ENCODE measurements at regions not wholly inside any gene's neighbourhood (a gene's known extent, or its start where the extent isn't known, plus 50 kb on each side); places are given as distances from the start of the nearest gene placed in this dataset.

GRCh38 chr4:116906758-116907157, 178.6 kb downstream of the TRAM1L1 start:
- DNase-seq (ENCODE audit: low read depth, low spot score) (no peak), ATAC-seq (no peak)
- in situ Hi-C loops (cut with HindIII; ENCODE audit: low pct_unique_long_range_greater_than_20kb, low sequenced_read_pairs) (no loop called here), intact Hi-C loops (cut with micrococcal nuclease; ENCODE audit: unreplicated experiment) (no loop called here)
- Histone ChIP-seq H3K4me3 (ENCODE audit: low read depth in 2 of 2, low read length in 2 of 2) (no peak overlapping the region), H3K9me3 (ENCODE audit: control insufficient read depth, insufficient read depth, low read depth, low read length) (no peaks in the 10 kb centered on the region), H3K27me3 (ENCODE audit: control insufficient read depth, insufficient read depth, low read length) (no peaks in the 10 kb centered on the region), H3K4me1 (ENCODE audit: control insufficient read depth, insufficient read depth, low read length) (no peaks in the 10 kb centered on the region), H3K36me3 (ENCODE audit: control insufficient read depth, insufficient read depth, low read length) (no peaks in the 10 kb centered on the region), H3K27ac (ENCODE audit: low read length) (no peak overlapping the region)
- POLR2A ChIA-PET: no interaction called here
- CTCF ChIA-PET: no interaction called here
- TF ChIP-seq SIN3A (IDR thresholded peaks at IDR 0.05; ENCODE audit: borderline replicate concordance, insufficient read depth, low read depth, low read length) (no peak), CTCF (IDR thresholded peaks at IDR 0.05) (no peak), POLR2AphosphoS5 (IDR thresholded peaks at IDR 0.05; ENCODE audit: low read depth, low read length) (no peak), REST (IDR thresholded peaks at IDR 0.05; ENCODE audit: insufficient read depth in 1 of 2, low read depth in 2 of 2, low read length in 1 of 2) (no peak), TCF7L2 (IDR thresholded peaks at IDR 0.05; ENCODE audit: low read depth, low read length) (no peak)
- BruUV-seq (replicated peaks): no TSS peak

- Histone ChIP-seq H3K4me3 (ENCODE audit: low read depth in 2 of 2, low read length in 2 of 2) (no peak overlapping the region), H3K27ac (ENCODE audit: low read length) (no peak overlapping the region), H3K4me1 (ENCODE audit: control insufficient read depth, insufficient read depth, low read length) (no peaks in the 10 kb centered on the region), H3K36me3 (ENCODE audit: control insufficient read depth, insufficient read depth, low read length) (no peaks in the 10 kb centered on the region), H3K27me3 (ENCODE audit: control insufficient read depth, insufficient read depth, low read length) (no peaks in the 10 kb centered on the region), H3K9me3 (ENCODE audit: control insufficient read depth, insufficient read depth, low read depth, low read length) (no peaks in the 10 kb centered on the region)
- intact Hi-C loops (cut with micrococcal nuclease; ENCODE audit: unreplicated experiment): no loop called here
- ATAC-seq (no peak), DNase-seq (ENCODE audit: low read depth, low spot score) (no peak)
- in situ Hi-C loops (cut with HindIII; ENCODE audit: low pct_unique_long_range_greater_than_20kb, low sequenced_read_pairs): no loop called here
- CTCF ChIA-PET: no interaction called here
- POLR2A ChIA-PET: no interaction called here
- TF ChIP-seq REST (IDR thresholded peaks at IDR 0.05; ENCODE audit: insufficient read depth in 1 of 2, low read depth in 2 of 2, low read length in 1 of 2) (no peak), TCF7L2 (IDR thresholded peaks at IDR 0.05; ENCODE audit: low read depth, low read length) (no peak), POLR2AphosphoS5 (IDR thresholded peaks at IDR 0.05; ENCODE audit: low read depth, low read length) (no peak), CTCF (IDR thresholded peaks at IDR 0.05) (no peak), SIN3A (IDR thresholded peaks at IDR 0.05; ENCODE audit: borderline replicate concordance, insufficient read depth, low read depth, low read length) (no peak)
- BruUV-seq (replicated peaks): no TSS peak
These were observed 185.8 kb downstream of the TRAM1L1 start for GRCh38 chr4:116899561-116899960.
